ENCODE measurements at regions not wholly inside any gene's neighbourhood (a gene's known extent, or its start where the extent isn't known, plus 50 kb on each side); places are given as distances from the start of the nearest gene placed in this dataset.

DNA sequence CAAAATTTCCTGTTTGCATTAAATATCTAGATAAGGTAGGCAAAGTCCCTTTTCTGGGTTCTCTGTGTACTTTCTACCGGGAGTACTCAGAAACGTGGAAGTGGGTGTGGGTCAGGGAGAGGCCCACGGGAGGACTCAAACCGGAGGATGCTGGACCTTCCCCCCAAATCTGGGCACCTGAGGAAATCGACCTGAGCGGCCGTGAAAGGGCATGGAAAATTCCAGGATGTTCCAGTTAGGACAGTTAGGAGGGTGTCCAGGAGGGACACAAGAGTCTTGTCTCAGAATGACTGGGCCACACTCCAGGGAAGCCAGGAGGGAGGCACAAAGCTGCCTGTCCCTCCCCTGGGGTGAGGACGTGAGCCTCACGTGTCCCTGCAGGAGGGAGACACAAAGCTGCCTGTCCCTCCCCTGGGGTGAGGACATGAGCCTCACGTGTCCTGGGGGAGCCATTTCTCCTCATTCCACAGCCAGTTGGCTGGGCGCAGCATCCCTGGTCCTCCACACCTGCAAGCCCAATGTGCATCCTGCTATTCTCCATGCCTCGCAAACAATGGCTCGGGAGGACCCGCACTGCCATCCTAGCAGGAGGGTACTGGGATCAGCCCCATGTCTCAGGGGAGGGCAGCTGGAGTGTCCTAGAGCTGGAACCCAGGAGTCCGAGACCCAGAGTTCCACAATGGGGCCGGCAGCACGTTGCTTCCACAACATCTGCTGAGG lies 190.5 kb upstream of the PPP2R2D start:
- no peak for DNase-seq (ENCODE audit: low read depth)

GRCh38 chr10:131722121-131722520 lies 178.7 kb upstream of the PPP2R2D start:
- no peak for DNase-seq (ENCODE audit: low read depth)

- DNase-seq (ENCODE audit: low read depth), result no peak
These were observed 178.1 kb upstream of the PPP2R2D start for GRCh38 chr10:131722525-131723264.

- DNase-seq (ENCODE audit: low read depth), result no peak
These were observed 177.3 kb upstream of the PPP2R2D start for GRCh38 chr10:131723297-131724168.

GRCh38 chr10:131724169-131724545 lies 176.7 kb upstream of the PPP2R2D start:
- DNase-seq (ENCODE audit: low read depth), result no peak

DNA sequence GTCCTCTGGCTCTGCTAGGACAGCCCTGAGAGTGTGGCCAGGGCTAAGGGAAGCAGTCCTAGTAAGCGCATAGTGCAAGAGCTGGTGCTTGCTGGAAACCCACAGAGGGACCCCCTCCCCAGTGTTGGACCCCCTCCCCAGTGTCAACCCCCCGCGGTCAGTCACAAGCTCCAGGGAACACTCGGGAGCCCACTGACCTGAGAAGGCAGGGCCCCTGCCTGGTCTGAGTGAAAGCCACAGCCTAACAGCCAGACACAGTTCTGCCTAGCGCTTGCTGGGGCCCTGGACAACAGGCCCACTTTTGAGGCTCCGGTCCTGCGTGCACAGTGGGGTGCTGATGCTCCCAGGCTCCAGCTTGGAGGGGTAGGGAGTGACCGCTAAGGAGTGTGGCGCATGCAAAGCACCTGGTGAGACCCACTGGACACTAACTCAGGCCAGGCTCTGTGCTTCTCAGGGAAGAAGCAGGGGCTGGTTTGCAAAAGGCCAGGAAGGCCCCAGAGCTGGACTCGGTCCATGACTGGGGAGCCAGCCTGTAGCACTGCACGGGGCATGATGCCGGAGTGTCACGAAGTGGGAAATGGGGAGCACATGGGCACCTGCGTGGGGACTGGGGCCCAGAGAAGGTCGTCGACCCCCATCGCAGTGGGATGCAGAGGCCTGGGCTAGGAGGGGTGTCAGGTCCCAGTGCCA lies 175.8 kb upstream of the PPP2R2D start:
- DNase-seq (ENCODE audit: low read depth), result no peak

DNA sequence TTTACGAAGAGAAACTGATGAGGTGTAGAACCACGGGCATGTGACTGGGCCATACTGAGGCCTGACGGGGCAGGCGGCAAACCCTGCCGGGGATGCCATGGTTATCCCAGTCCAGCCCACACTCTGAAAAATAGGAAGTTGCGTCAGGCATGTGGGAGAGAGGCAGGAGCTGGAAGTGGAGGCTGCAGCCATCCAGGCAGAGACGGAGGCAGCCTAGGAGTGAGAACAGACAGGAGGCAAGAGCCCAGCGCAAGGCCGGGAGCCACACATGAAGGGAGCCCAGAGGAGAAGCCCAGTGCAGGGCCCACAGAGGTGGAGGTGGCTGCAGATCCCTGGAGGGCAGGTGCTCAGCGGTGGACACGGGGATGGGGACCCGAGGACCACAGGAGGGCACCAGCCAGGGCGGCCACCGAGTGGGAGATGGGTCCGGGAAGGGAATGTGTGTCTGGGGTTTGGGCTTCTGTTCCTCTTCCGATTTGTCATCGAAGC lies 175.2 kb upstream of the PPP2R2D start:
- no peak for DNase-seq (ENCODE audit: low read depth)

- DNase-seq (ENCODE audit: low read depth), result no peak
These were observed 174.5 kb upstream of the PPP2R2D start for GRCh38 chr10:131726076-131726880.

- no peak for DNase-seq (ENCODE audit: low read depth)
These were observed 173.8 kb upstream of the PPP2R2D start for GRCh38 chr10:131726967-131727366.

DNA sequence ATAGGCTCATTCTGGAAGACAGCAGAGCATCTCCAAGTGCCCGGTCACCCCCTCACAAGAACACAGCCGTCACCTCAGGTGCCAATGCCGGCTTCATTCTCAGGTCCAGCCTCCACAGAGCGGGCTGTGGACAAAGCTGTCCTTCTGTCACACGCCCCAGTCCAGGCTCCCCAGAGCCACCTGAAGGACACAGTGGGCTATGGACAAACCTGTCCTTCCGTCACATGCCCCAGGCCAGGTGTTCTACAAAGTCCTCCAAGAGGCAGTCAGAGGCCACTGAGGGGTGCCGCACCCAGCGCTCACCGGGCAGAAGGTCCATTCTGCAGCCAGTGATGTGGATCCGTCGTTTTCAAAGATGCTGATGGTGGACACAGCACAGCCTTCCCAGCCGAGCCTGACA lies 173.2 kb upstream of the PPP2R2D start:
- DNase-seq (ENCODE audit: low read depth), result no peak

- DNase-seq (ENCODE audit: low read depth), result no peak
These were observed 172.3 kb upstream of the PPP2R2D start for GRCh38 chr10:131728286-131729228.

DNA sequence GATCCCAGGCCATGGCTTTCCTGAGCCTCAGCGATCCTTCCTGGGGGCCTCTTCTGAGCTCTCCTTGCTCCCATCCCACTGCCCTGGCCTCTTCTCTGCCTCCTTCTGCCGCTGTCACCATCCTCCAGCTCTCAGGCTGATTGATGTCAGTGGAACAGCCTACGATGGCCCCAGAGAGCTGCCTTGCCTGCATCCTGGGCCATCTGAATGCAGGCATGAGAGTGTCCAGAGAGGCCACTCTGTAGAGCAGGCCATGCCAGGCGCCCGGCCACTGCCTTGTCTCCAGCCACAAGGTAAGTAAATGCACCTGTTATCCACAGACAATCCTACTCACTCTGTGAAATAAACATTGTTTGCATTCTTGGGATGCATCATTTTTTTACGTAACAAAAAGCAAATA lies 171.4 kb upstream of the PPP2R2D start:
- no peak for DNase-seq (ENCODE audit: low read depth)

DNA sequence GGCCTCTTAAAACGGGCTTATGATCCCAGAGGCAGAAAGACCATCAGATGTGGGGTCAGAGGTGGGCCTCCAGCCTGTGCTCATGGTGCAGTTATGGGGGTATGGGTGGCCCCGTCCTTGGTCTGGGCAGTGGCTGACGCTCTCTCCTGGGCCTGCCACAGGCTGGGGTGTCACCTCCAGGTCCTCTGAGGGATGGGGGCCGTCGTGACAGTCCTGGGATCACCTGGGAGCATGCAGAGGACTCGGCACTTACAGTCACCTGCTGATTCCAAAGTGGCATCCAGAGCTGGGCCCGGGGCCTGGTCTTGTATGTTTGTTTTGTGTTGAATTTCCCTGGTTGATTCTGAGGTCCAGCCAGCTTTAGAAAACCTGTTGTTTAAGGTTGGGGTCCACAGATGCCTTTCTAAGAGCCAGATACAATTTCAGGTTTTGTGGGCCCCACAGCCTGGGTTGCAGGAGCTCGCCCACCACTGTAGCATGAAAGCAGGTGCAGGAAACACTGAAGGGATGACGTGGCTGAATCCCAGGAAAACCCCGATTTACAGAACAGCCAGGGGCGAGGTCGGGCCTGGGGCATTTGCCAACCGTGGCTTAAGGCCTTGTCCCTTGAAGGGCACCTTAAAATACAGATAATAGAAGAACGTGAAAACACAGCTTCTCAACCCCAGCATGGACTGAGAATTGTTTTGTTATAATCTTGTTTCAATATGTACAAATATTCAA lies 170.7 kb upstream of the PPP2R2D start:
- DNase-seq (ENCODE audit: low read depth), result no peak

- no peak for DNase-seq (ENCODE audit: low read depth)
These were observed 169.9 kb upstream of the PPP2R2D start for GRCh38 chr10:131730771-131731497.

DNA sequence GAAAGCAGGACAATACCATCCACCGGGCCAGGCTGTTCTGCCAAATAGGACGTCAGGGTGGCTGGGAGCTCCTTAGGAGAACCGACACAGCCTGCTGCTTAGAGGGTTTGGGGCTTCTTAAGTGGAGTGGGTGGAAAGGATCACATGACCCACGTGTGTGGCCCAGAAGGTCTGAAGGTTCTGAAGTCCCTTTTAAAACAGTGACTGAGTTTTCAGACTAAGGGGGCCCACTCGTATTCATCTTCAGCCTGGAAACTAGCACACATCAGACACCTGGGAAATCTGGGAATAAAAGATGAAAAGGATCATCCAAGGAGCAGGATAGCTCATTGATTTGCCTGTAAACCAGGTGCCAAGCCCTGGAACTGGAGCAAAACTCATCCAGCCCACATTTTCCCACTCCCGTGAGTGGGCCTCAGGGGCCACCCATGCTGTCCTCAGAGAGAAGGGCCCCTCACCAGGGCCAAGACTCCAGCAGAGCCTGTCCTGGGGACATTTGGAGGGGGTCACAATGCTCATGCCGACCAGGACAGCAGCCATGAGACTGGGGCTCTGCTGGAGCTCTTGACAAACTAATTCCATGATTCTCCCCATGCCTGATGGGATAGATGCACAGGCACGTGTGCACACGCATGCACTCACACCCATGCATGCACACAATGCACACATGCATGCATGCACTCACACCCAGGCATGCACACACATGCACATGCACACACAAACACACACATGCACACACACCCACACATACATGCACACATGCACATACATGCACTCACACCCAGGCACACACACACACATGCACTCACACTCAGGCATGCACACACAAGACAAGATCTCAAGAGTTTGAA lies 168.8 kb upstream of the PPP2R2D start:
- DNase-seq (ENCODE audit: low read depth), result no peak

- no peak for DNase-seq (ENCODE audit: low read depth)
These were observed 168.1 kb upstream of the PPP2R2D start for GRCh38 chr10:131732631-131733127.

DNA sequence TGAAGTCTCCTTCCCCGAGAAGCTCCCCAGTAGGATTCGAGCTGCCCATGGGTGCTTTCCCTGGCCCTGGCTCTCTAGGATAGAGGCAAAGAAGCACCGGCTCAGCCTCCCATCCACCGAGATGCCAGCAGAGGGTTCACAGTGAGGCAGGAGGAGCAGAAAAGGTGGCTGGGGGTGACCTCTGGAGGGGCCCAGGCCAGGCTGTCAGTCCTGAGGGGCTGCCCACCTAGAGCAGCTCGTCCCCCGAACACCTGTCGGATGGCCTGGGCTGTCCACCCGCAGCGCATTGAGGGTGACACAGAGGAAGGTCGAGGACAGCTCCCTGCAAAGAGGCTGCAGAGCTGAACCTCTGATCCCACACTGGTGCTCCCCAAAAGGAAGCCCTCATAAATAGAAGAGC lies 167.2 kb upstream of the PPP2R2D start:
- no peak for DNase-seq (ENCODE audit: low read depth)

Measured in stimulated activated CD8-positive, alpha-beta memory T cell treated with anti-CD3 and anti-CD28 coated beads, Interleukin-12 subunit alpha, Interleukin-12 subunit beta, amount 100 ng/mL, for 1 hour (primary cell).